MM.1S (cell line): ENCODE measurements at regions not wholly inside any gene's neighbourhood (a gene's known extent, or its start where the extent isn't known, plus 50 kb on each side); places are given as distances from the start of the nearest gene placed in this dataset.

Experiments used
- DNase-seq: peaks from one replicate; pipeline ENCODE4 v3.0.0-alpha.2; 2015
- H2AFZ ChIP-seq: fragments of 300-600 bp; sonication (generic); 2 replicates; pipeline ENCODE4 v1.6.0; 2016; ENCODE audit warnings: antibody characterized with exemption, low read length
- H3F3A ChIP-seq: fragments of 300-600 bp; sonication (generic); 2 replicates; pipeline ENCODE4 v1.6.1; 2016; ENCODE audit warnings: mild to moderate bottlenecking, antibody characterized with exemption, low read length, moderate library complexity, mixed read lengths; ENCODE audit not compliant: insufficient read depth
- H3K27ac ChIP-seq: fragments of 300-600 bp; sonication (generic); 2 replicates; pipeline ENCODE4 v1.5.1; 2016; ENCODE audit warnings: mild to moderate bottlenecking, low read length
- H3K27me3 ChIP-seq: fragments of 300-600 bp; sonication (generic); replicated peaks from 2 replicates; pipeline ENCODE4 v1.6.0; 2016; ENCODE audit warnings: low read length; ENCODE audit not compliant: insufficient read depth
- H3K36me3 ChIP-seq: fragments of 300-600 bp; sonication (generic); replicated peaks from 2 replicates; pipeline ENCODE4 v1.6.1; 2016; ENCODE audit warnings: mild to moderate bottlenecking, low read length, mixed read lengths; ENCODE audit not compliant: insufficient read depth
- H3K4me1 ChIP-seq: fragments of 300-600 bp; sonication (generic); 2 replicates; pipeline ENCODE4 v1.6.1; 2016; ENCODE audit warnings: low read length, mixed read lengths
- H3K4me2 ChIP-seq: fragments of 300-600 bp; sonication (generic); 2 replicates; pipeline ENCODE4 v1.6.0; 2016; ENCODE audit warnings: low read depth, low read length
- H3K4me3 ChIP-seq: fragments of 300-600 bp; sonication (generic); 2 replicates; pipeline ENCODE4 v1.5.1; 2016; ENCODE audit warnings: low read length, mixed read lengths
- H3K79me2 ChIP-seq: fragments of 300-600 bp; sonication (generic); 2 replicates; pipeline ENCODE4 v1.6.1; 2016; ENCODE audit warnings: mixed run types, low read length, mixed read lengths
- H3K9ac ChIP-seq: fragments of 300-600 bp; sonication (generic); 2 replicates; pipeline ENCODE4 v1.6.1; 2016; ENCODE audit warnings: low read length, mixed read lengths
- H3K9me2 ChIP-seq: fragments of 300-600 bp; sonication (generic); replicated peaks from 2 replicates; pipeline ENCODE4 v1.6.1; 2016; ENCODE audit warnings: mild to moderate bottlenecking, low read length, mixed read lengths; ENCODE audit not compliant: insufficient read depth
- H3K9me3 ChIP-seq: fragments of 300-600 bp; sonication (generic); replicated peaks from 2 replicates; pipeline ENCODE4 v1.6.1; 2016; ENCODE audit warnings: mild to moderate bottlenecking, low read length, mixed read lengths; ENCODE audit not compliant: insufficient read depth
- H4K20me1 ChIP-seq: fragments of 300-600 bp; sonication (generic); 2 replicates; pipeline ENCODE4 v1.6.1; 2016; ENCODE audit warnings: mild to moderate bottlenecking, low read length, moderate library complexity, mixed read lengths; ENCODE audit not compliant: insufficient read depth
- EZH2 ChIP-seq: fragments of 300-600 bp; sonication (generic); optimal IDR thresholded peaks from 2 replicates; pipeline ENCODE3; 2017; ENCODE audit warnings: low read depth, mild to moderate bottlenecking, antibody characterized with exemption, low read length, mixed read lengths
- EZH2phosphoT487 ChIP-seq: fragments of 300-600 bp; sonication (generic); IDR thresholded peaks from 2 replicates; pipeline ENCODE4 v1.6.1; 2018; ENCODE audit warnings: antibody characterized with exemption, low read length
- TF ChIP-seq, protein P1 (sequence below): fragments of 300-600 bp; sonication (generic); IDR thresholded peaks from 2 replicates; pipeline ENCODE4 v1.5.1; 2016; ENCODE audit warnings: antibody characterized with exemption, low read length, mixed read lengths

DNA sequence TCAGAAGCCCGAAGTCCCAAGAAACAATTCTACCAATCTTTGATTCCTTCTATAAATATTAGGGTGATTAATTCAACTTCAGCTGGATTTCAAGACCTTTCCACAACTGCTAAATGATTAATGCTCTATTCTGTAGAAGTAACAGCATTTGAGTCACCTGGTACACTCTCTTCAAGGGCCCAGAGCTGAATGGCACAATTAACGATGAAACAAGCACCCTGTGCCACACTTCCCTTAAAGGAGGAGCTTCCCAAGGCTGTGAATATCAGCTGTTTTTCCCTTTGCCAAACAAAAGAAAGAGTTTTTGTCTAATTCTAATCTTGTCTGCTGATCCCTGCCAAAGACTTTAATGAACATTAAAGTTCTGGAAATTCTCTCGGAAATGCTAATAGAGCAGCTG, 56.0 kb downstream of the BOD1L2 start:
- H3K79me2 ChIP-seq, result no peaks in the 10 kb centered on the region
- H4K20me1 ChIP-seq, result no peaks in the 10 kb centered on the region
- DNase-seq, result no peak
- H3K27me3 ChIP-seq, result no peaks in the 10 kb centered on the region
- H3K4me1 ChIP-seq, result no peaks in the 10 kb centered on the region
- no peak overlapping the region for H2AFZ ChIP-seq
- H3F3A ChIP-seq, result no peaks in the 10 kb centered on the region
- H3K9me3 ChIP-seq, result no peaks in the 10 kb centered on the region
- H3K9ac ChIP-seq, result no peak overlapping the region
- H3K36me3 ChIP-seq, result no peaks in the 10 kb centered on the region
- H3K27ac ChIP-seq, result no peak overlapping the region
- TF ChIP-seq EZH2phosphoT487, result no peak
- no peak for TF ChIP-seq EZH2
- TF ChIP-seq, protein P1, sequence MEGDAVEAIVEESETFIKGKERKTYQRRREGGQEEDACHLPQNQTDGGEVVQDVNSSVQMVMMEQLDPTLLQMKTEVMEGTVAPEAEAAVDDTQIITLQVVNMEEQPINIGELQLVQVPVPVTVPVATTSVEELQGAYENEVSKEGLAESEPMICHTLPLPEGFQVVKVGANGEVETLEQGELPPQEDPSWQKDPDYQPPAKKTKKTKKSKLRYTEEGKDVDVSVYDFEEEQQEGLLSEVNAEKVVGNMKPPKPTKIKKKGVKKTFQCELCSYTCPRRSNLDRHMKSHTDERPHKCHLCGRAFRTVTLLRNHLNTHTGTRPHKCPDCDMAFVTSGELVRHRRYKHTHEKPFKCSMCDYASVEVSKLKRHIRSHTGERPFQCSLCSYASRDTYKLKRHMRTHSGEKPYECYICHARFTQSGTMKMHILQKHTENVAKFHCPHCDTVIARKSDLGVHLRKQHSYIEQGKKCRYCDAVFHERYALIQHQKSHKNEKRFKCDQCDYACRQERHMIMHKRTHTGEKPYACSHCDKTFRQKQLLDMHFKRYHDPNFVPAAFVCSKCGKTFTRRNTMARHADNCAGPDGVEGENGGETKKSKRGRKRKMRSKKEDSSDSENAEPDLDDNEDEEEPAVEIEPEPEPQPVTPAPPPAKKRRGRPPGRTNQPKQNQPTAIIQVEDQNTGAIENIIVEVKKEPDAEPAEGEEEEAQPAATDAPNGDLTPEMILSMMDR, result no peak
- H3K9me2 ChIP-seq, result no peaks in the 10 kb centered on the region
- H3K4me3 ChIP-seq, result no peak overlapping the region
- H3K4me2 ChIP-seq, result no peak overlapping the region

DNA sequence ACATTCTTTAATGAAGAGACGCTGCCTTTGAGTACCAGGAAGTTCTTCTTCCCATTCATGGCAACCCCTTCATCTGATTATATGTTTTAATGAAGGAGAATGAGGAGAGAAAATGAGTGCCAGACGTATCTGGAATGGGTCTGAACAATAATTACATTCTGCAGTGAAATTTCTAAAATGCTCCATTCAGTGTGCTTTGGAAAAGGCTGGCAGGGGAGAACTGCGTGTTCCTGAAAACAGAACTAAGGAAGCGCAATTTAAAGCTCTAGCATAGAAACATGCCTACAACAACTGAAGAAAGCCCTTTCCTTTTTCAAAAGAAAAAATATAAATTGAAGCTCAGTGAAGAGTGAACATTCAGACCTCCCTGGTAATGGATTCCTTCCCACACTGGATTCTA, 58.8 kb downstream of the BOD1L2 start:
- Histone ChIP-seq H3K27ac (no peak overlapping the region), H3K9me2 (no peaks in the 10 kb centered on the region), H3K4me3 (no peak overlapping the region), H3K79me2 (no peaks in the 10 kb centered on the region), H3K4me2 (no peak overlapping the region), H3K36me3 (no peaks in the 10 kb centered on the region), H3K9me3 (no peaks in the 10 kb centered on the region), H3K27me3 (no peaks in the 10 kb centered on the region), H3K4me1 (peaks cover 18% of the 10 kb centered on the region), H2AFZ (no peak overlapping the region), H3F3A (peaks cover 16% of the 10 kb centered on the region), H4K20me1 (no peaks in the 10 kb centered on the region), H3K9ac (no peak overlapping the region)
- TF ChIP-seq EZH2phosphoT487, result no peak
- TF ChIP-seq, protein P1, result no peak
- no peak for TF ChIP-seq EZH2
- DNase-seq, result no peak

DNA sequence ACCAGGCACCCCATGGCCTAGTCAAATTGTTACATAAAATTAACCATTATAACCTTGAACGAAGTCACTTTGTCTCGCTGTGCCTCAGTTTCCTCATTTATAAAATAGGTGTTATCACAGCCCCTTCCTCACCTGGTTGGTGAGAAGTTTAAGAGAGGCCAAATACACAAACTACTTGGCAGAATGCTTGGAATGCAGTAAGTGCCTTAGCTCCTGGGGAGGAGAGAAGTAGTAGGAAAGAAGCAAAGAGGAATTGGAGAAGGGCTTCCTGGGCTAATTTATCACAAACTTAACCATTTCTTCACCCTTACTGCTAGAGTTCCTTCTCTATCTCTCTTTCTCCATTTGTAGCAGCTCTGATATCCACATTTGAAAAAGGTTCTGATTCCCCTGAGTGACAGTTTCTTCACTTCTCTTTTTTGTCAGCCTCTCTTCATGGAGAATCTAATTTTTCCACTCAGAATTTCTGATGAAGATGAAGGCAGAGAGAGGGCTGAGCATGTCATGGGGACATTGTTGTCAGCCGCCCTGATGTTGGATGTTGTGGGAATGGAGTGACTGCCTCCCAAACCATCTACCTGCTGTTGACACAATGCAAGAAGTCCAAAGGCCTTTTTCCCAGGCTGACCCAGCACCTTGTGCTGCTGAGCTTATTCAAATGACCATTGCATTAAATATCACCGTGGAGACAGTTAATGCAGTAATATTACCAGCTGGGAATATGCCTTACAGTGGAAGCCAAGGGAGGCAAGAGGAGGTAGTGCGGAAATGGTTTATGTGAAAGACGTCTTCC, 60.4 kb downstream of the BOD1L2 start:
- H3K79me2 ChIP-seq, result no peaks in the 10 kb centered on the region
- peaks cover 35% of the 10 kb centered on the region for H3K4me1 ChIP-seq
- TF ChIP-seq EZH2phosphoT487, result no peak
- TF ChIP-seq EZH2, result no peak
- TF ChIP-seq, protein P1, result no peak

More for the DNA sequence above, 60.4 kb downstream of the BOD1L2 start:
- Histone ChIP-seq H3K9ac (no peak overlapping the region), H3K27me3 (no peaks in the 10 kb centered on the region), H3K9me2 (no peaks in the 10 kb centered on the region), H2AFZ (no peak overlapping the region), H3F3A (peaks cover 24% of the 10 kb centered on the region), H4K20me1 (no peaks in the 10 kb centered on the region), H3K36me3 (no peaks in the 10 kb centered on the region), H3K9me3 (no peaks in the 10 kb centered on the region), H3K27ac (no peak overlapping the region), H3K4me2 (no peak overlapping the region), H3K4me3 (no peak overlapping the region)
- DNase-seq, result no peak
